ENCODE measurements at regions not wholly inside any gene's neighbourhood (a gene's known extent, or its start where the extent isn't known, plus 50 kb on each side); places are given as distances from the start of the nearest gene placed in this dataset.

DNA sequence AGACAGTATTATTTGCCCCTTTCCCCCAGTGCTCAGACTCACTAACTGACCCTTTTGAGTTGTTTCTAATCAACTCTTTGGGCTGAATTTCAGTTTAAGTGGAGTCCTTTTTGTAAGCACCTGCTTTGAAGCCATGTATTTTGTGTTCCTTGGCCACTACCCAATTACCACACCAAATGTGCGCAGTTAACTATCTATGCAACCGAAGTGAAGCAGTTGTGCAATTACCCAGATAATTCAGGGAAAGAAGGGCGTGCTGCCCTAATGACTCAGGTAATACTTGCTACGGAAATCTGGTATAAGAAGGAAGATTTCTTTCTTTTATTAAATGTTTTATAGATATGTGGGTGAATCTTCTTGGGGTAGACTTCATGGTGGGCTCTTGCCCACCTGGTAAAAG lies 371.9 kb upstream of the TBL1XR1 start:
- DNase-seq (ENCODE audit: low read depth in 2 of 2), result no peak

DNA sequence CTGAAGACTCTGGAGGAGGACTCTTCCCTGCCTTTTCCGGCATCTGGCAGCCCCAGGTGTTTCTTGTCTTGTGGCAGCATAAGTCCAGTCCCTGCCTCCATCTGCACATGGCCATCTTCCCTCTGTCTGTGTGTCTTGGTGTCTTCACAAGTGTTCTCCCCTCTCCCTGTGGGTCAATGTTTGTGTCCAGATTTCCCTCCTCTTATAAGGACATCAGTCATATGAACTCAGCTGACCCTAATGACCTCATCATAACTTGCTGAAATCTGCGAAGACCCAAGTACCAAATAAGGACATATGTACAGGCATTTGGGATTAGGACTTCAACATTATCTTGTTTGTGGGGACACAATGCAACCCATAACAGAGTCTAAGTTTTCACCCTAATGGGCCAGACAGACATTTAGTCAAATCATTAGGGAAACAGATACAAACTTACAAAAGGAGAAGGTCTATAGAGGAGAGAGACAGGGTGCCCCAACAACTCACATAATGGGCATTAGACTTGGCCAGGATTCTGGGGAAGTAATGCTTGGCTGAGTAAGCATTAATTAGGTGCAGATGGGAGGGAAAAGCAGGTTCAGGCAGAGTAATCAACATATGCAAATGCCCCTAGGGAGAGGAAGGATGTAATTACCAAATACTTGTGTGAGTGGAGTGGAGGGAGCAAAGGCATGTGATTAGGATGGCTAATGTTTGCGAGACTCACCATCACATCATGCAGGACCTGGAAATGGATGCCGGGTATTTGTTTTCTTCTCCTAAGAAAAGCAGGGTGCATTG lies 372.8 kb upstream of the TBL1XR1 start:
- no peak for DNase-seq (ENCODE audit: low read depth in 2 of 2)

DNA sequence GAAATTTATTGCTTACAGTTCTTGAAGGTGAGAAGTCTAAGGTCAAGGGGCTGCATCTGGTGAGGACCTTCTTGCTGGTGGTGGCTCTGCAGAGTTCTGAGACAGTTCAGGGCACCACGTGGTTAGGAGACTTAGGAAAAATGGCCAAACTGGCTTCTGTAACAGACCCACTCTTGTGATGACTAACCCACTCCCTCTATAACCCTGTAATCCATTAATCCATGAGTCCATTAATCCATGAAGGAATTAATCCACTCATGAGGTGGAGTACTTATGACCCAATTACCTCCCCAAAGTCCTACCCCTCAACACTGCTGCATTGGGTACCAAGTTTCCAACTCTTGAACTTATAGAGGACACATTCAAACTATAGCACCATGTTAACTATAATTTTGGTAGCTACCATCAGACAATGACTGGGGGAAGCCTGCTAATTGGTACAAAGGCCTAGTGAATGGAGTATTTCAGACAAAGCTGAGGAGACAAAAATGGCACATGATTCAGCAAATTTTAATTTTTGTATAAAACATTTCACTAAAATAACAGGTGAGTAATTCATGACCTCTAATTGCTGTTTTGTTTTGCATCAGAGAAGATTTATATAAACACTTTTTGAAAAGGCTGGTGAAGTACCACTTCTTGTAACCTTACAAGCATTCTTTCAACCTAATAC lies 374.1 kb upstream of the TBL1XR1 start:
- DNase-seq (ENCODE audit: low read depth in 2 of 2), result no peak

DNA sequence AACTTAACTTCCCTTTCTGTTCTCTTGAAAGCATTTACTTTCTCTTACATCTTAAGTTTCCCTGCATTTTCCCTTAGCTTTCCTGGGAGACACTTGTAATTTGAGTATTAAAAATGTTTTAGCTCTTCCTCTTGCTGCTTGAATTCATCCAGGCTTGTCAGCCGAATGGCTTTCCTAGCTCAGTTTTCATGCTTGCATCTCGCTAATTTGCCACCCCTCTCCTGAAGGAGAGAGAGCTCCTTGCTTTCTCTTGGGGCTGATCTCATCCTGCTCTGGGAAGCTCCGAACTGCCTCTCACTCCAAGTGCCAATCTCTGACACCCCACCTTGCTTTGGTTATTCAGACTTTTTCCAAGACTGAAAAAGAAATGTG lies 374.6 kb upstream of the TBL1XR1 start:
- DNase-seq (ENCODE audit: low read depth in 2 of 2), result no peak

DNA sequence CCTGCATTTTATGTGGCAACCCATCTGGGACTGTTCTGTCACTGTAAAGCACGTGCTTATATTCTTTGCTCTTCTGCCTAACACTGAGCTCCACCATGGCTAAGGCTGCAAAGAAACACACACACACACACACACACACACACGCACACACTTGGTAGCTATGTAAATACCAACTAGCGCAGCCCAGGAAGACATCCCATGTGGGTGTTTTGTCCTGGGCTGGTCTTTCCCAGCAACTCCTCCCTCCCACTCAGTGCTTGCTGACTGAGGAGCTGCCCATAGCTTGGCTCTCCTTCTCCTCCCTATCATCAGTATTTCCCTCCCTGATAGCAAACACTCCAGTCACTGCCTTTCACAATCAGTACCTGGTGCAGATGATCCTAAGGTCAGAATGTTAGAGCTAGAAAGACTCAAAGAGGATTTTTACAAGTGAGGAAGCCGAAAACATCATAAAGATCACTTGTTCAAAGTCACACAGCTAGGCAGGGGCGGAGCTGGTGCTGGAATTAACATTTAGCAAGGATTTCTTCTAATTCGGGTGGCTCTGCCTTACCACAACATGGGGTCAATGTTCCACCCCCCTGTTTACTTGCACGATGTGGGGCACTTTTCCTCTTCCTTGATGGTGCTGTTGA lies 377.1 kb upstream of the TBL1XR1 start:
- DNase-seq (ENCODE audit: low read depth in 2 of 2), result no peak

DNA sequence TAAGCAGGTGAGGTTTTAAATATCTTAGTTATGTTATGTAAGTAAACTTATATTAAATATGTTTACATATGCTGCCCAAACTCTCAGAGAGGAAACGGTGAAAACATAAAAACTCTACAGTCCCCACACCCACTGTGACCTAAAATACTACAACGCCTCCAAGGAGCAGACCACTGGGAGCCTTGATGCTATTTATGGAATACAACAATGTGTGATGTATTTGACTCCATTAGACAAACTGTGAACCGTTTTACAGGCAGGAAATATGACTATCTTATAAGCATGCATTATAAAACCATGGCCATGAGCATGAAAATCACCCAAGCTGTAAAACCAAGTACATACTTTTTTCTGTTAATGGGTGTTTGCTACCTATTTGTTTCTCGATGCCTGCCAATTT lies 379.5 kb upstream of the TBL1XR1 start:
- DNase-seq (ENCODE audit: low read depth in 2 of 2), result no peak

DNA sequence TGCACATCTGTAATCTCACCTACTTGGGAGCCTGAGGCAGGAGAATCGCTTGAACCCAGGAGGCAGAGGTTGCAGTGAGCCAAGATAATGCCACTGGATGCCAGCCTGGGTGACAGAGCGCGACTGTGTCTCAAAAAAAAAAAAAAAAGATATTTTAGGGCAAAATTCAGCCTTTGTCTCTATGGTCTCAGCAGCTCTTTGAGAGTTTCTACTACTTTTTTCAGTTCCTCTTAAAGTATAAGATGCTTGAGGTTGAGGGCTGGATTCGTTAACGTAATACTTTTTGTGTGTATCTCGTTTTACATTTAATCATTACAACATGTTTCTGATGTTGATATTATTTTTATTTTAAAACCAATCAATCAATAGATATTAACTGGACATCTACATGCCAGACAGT lies 381.2 kb upstream of the TBL1XR1 start:
- no peak for DNase-seq (ENCODE audit: low read depth in 2 of 2)

DNA sequence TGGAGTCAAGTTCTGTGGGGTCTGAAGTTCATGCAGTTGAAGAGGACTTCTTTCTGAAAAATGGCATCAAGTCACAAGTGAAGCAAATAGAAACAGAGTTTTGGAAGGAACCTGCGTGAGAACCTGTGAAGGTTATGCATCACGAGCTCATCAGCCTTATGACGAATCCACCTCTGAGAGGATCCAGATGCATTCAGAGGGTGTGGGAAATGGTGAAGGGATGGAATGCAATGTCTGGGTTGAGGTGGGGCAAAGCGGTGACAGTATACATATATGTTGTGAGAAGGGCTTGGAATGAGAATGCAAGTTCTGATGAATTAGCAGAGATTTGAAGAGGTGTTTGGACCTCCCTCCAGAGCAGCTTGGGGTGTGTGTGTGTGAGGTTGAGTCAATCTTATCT lies 382.1 kb upstream of the TBL1XR1 start:
- DNase-seq (ENCODE audit: low read depth in 2 of 2), result no peak

DNA sequence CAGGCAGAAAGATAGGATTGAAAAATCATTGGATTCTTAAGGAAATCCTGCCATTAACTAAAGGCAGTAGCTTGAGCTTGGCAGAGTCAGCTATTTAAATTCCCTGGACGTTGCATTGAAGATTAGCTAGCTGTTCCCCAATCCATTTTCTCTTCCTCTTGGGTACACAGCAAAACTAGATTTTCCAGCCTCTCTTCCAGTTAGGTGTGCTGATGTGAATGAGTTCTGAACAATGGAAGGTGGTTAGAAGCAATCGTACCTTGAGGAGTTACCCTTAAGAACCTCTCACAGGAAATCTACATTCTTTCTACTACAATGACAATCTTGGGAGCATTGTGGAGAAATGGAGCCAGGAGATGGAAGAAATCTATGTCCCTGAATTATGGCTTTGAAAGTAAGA lies 383.2 kb upstream of the TBL1XR1 start:
- no peak for DNase-seq (ENCODE audit: low read depth in 2 of 2)

DNA sequence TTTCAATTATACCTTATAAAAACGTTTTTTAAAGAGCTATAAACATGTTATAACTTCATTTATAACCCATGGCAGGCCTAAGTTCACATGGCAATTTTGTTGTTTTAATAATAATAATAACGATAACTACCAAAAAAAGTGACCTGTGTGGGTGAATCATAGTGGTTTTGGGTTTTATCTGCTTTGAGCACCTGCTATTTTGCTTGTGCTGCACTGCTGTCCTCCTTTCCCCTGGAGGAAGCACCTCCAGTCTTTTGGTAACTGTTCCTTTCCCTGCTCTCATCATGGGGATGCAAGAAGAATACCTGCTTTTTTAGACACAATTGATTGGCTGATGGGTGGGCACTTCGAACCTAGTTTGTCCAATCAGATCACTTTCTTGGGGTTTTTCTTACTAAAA lies 388.0 kb upstream of the TBL1XR1 start:
- no peak for DNase-seq (ENCODE audit: low read depth in 2 of 2)

DNA sequence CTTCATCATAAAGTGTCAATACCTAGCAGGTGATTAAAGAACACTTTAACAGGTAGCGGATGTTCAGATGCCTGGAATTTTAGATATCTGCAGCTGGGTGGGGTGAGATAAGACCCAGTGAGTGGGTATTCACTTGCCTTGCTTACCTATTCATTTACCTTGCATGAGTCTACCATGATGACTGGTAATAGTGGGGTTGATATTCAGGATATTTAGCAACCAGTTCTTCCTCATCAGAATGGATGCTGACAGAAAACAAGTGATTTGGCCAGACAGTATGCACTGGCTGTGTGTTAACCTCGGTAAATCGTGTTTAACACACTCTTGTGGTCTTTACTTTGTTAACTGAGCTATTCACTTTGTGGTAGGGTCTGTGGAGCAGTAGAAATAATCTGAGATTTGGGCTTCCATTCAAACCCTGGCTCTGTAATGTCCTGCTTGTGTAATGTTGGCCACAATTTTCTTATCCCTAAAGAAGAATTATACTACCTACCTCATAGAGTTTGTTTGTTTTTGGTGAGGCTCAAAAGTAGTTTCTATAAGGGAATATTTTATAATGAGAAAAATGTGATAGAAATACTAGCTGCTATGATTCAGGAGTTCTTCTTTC lies 391.9 kb upstream of the TBL1XR1 start:
- no peak for DNase-seq (ENCODE audit: low read depth in 2 of 2)

DNA sequence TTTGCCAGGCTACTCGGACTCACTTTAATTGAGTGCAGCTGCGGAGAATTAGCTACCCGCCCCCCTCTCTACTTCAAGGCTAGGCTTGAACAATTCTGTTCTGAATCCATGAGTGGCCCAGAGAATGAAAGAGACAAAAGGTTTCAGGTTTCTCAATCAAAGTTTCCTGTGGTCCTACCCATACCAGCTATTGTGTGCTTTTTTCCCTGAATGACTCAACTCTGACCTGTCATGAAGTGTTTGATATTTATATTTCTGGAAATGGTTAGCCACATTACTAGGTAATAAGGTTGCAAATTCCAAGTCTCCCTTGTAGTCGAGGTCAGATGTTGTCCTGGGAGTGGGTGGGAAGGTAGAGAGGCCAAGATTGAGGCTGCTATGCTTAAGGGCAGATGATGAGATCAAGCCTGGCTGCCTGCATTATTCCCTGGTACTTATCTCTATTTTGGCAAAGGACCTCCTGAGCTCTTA lies 392.7 kb upstream of the TBL1XR1 start:
- no peak for DNase-seq (ENCODE audit: low read depth in 2 of 2)

DNA sequence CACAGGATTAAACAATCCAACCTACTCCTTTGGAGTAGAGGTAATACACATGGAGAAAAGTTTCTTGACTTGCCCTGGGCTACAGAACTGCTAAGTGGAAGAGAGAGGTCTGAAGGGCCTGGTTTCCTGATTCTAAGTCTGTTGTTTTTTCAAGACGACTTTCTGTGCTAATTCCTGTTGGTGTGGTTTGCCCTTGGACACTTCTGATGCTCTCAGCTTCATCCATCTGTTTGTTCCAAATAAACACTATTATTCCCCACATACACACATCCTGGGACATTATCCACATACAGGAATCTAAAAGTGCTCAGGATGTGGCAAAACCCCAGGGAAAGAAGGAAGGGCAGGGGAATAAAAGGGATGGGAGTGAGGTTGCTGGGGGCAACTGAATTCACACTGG lies 393.5 kb upstream of the TBL1XR1 start:
- no peak for DNase-seq (ENCODE audit: low read depth in 2 of 2)

DNA sequence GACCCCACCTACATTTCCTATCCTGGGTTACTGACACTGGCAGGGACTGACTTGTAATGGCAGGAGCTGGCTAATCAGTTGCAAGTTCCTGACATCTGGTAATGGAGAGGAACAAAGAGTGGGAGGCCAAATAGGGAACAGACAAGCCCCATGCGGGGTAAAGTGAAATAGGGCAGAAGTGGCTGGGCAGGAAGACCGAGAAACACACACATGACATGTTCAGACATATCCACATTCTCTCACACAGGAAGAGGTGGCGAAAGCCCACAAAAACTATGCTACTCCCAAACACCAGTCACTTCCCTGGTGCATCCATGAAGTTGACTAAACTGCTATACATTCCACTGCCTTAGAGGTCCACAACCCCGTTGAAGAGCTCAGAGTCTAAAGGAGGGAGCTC lies 394.1 kb upstream of the TBL1XR1 start:
- no peak for DNase-seq (ENCODE audit: low read depth in 2 of 2)

DNA sequence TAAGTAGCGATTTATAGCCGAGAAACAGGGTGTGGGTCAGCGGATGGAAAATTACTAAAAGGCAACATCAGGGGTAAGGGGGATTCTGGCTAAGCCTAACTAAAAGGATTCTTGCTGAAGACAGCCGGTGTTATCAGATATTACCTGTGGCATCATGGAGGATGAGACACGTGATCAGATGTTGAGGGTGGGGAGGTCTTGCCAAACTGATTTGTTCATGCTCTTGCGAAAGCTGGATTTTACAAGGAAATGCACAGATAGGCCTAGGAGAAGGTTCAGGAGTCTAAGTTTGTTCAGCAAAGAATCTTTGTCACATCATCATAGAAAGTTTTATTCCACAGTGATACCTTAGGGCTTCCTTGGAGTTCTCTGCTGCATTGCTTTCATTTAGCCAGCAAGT lies 396.8 kb upstream of the TBL1XR1 start:
- DNase-seq (ENCODE audit: low read depth in 2 of 2), result no peak

DNA sequence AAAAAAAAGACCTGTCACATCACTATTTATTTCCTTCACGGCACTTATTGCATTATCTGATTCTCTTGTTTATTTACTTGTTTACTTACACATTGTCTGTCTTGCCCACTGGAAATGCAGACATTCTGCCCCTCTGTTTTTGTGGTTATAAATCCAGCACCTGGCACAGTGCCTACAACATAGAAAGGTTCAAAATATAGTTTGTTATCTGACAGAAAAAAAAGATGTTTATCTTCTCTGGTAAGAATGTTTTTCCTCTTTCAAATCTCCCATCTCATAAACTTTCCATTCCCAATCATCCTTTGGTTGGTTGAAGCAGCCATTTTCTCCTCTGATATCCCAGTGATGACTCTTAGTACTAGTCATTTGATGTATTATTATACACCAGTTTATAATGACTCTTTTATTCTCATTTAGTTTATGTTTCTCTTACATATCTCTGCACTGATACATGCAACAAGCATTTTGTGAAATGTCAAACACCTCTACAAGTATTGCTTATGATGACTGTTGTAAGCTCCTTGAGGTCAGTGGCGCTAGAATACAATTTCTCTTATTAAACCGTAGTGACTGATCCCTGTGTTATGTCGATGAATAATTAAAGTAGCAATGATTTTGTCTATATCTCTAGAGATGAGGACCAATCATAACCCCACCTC lies 398.4 kb upstream of the TBL1XR1 start:
- DNase-seq (ENCODE audit: low read depth in 2 of 2), result no peak

DNA sequence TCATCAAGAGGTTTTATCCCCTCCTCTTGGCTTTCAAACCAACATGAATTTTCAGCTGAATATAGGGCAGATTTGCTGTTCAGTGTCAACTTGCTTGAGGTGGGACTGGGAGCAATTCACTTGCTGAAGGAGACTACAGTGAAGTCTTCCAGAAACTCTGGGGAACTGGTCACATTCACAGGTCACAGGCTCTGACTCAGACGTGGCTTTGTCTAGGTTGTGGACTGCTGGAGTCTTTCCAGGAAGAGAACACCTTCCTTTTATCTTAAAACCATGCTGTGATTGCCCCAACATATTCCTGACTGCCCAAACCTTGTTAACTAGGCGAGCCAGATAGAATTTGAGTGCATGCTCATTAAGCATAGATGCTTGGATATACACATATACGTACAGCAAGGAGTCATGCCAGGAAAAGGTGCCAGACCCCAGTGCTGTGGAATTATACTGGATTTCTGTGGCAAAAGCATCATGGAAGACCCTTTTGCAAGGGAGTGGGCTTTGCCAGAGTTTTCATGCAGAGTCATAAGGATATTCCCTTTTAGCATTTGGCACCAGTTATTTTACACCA lies 399.1 kb upstream of the TBL1XR1 start:
- no peak for DNase-seq (ENCODE audit: low read depth in 2 of 2)

DNA sequence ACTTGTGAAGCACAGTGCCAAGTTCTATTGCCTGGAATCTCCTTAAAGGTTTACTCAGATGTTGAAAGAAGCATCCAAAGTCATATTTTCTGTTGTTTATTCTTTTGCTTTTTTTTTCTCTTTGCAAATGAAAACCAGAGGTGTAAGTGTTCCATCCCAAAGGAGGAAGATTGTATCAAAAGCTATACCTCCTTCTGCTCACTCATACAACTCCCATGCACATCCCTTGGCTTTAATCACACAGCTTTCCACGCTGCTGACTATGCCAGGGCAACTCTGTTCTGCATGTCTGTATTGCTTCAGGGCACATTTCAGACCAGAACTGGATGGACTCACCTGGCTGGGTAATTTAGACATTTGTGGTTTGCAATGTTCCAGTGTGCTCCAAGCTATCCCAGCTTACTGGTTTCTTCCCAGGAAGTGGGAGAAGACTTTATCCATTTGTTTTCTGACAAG lies 399.6 kb upstream of the TBL1XR1 start:
- no peak for DNase-seq (ENCODE audit: low read depth in 2 of 2)

DNA sequence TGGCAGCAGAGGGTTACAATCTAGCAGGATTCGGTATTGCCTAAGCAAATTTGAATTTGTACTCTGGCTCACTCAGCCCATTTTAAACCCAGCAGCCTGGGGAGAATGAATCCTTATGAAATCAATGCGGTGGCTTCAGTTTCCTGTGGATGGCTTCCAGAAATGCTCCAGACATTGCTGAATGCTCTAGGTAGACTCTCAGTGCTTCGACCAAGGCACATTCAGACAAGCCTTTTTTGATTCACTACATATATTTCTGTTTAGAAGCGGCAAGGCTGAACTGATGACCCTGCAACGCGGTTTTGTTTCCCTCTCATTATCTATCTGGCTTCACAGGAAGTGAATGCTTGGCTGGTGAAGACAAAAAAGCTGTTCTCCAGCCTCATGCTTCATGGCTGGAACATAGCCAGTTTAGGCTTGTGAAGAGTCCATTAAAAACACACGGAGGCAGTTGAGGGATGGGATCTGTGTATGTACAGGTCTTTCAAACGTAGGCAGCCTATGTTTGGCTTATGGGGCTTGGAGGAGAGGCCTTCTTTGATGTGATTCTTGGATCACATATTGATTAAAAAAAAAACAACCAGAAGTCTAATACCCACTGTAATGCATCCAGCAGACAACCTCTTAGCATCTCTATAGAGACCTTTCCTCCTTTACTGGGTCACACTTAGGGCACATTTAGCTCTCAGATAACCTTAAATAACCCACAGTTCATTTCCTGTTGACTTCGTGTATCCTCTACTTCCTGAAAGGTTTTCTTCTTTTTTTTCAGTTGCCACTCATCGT lies 400.2 kb upstream of the TBL1XR1 start:
- DNase-seq (ENCODE audit: low read depth in 2 of 2), result peak in 1 of 2 donors; percentile 7

DNA sequence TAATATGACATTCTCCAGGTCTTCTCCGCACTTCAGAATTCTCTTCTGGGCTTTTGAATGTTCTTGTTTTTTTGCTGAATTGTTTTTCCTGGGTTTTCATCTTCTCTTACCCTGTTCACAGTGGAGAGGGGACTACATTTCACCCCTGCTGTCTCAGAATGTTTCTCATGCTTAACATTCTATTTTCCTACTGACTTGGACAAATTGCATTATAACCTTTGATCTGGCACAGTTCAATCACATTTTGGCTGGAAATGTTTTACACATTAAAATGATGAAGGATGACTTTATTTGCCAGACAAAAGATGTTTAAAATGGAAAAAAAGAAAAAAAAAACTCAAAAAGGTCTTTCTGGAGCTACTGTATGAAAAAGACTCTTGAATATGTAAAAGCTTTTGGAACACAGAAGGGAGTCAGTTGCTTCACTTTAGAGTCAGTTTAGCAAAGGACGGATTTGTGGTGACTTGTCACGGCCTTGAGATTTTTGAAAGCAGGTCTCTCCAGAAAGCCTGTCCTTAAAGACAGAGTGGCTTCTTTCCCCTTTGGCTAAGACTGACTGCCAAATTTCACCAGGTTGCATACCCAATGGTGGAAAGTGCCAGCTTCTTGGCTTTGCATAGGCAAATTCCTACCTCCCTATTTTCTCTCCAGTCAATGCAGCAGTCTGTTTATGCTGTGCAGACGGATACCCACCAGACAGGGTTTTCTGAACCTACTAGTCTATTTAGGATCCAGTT lies 401.0 kb upstream of the TBL1XR1 start:
- no peak for DNase-seq (ENCODE audit: low read depth in 2 of 2)

Data from stimulated activated CD8-positive, alpha-beta memory T cell treated with anti-CD3 and anti-CD28 coated beads, Interleukin-15, amount 100 ng/mL, for 4 hours (primary cell).